T-helper 2 cell treated with Interferon-gamma antibody and Interleukin-4, amounts not matched to agents 100 ng/mL and 5 ng/mL, for 36 hours (primary cell): ENCODE measurements at regions not wholly inside any gene's neighbourhood (a gene's known extent, or its start where the extent isn't known, plus 50 kb on each side); places are given as distances from the start of the nearest gene placed in this dataset.

Experiments used
- intact Hi-C: fragments of 100-400 bp; cut with micrococcal nuclease; formaldehyde crosslinking; loops from one replicate; pipeline ENCODE4 v1.15.1; 2023

DNA sequence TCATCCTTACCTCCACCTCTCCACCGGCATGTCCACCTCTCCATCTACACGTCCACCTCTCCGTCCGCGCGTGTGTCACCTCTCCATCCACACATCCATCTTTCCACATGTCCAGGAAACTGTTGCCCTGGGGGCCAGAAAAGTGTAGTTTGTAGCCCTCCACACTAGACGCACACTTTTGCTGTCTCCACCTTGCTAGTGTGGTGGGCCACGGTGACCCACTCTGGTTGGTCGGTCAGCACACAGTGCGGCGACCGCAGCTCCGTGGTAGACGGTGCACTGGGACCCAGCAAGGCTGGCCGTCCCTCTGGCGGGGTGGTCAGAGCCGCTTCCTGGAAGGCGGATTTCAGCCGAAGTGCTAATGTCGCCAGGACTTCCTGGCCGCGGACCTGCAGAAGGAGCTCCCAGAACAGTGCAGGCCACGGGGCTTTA is 268.6 kb downstream of the DLL1 start:
- intact Hi-C loops: no loop called here

DNA sequence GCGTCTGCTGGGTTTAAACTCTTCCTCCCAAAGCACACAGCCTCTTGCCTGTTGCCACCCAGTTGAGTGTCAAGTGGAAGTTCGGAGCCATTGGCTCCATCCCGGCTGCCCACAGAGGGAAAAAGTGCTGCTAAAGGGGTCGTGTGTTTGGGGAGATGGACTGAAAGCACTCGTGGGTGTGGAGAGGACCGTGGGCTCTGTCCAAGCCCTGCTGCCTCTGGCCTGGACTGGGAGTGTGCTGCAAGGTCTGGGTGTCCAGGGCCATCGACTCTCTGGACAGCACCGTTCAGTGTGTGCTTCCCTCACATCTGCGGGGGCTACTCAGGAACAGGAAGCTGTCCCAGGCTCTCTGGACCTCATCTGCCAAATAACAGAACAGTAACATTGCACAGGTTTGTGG is 269.3 kb downstream of the DLL1 start:
- intact Hi-C loops: no loop called here

DNA sequence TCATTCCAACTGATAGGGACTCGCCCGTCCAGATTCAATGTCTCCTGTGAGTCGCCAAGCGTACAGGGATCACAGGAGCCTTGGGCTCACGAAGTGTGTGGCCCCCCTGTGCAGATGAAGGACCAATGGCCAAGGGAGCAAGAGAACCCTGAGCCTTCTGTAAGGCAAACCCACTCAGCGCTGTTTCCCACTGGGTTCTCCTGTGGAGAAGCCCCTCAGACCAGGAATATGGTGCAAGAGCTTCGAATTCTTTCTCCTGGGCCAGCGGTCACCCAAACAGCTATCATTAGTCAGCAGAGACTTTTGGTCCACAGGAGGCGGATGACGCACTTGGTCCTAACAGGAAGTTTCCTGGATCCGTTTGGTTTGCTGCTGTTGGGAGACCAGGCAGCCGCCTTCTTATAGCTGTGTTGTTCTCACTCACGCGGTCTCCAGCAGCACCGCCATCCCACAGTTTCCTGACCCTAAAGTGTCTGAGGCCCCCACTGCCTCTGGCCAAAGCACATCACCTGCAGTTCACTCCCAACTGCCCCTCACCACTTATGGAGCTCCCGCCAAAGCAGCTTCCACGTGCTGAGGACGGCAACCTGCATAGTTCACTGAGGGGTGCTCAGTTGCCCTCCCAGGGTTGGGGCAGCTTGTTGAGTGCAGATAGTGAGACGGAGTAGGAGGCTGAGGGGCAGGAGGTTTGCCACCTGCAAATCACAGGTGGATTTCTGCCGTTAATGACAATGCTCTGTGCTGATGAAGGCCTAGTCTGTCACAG is 268.6 kb downstream of the ERMARD start:
- intact Hi-C loops: no loop called here

DNA sequence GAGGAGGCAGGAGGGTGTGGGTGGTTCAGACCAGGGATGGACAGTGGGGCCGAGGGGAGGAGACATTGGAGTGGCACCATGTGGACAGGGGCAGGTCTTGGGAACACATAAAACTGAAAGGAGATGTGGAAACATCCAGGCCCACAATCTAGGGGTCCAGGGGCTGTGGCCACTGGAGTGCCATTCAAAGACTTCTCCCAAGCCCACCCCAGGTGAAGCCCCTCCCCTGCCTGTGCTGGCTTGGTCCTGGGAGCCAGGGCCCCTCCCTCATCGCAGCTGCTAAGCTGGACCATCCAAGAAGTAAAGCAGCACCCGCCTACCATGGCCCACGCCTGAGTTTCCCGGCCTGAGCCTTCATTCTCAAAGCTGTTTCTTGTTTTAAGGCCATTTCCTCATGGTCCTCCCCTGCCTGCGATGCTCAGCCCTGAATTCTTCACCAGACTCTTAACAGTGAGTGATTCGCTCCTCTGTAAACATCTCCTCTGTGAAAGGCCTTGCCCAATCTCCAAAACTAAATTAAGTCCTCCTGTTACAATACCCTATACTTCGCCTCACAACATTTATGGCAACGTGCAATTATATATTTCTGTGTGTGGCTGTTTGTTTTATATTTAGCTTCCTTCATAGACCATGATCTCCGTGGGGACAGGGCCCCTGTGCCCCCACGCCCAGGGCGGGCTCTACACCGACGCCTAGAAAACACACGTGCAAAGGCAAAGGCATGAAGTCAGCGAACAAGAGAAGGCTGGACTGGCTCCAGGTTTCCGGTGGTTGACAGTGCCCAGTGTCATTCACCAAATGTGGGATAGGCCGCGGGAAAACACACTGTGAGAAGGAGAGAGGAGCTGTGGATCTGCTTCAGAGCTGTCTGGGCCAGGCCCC is 267.8 kb downstream of the ERMARD start:
- intact Hi-C loops: no loop called here

DNA sequence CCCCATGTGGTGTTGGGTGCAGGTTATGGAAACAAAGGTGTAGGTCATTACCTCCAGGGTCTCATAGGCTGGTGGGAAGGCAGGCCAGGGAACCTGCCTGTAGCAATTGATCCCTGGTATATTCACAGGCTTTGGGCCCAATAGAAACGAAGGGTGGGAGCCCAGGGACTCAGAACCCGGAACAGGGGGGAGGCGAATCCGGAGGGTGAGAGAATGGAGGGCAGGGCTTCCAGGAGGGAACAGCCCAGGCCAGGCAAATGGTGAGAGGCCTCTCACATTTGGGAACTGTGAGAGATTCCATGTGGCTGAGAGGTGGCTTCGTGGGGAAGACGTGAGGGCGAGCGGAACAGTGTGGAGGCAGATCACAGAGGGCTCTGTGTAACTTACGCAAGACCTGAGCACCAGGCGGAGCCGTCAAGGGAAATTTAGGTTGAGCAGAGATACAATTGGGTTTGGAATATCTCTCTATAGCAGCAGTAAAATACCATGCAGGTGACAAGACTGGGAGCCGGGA is 267.1 kb downstream of the ERMARD start:
- intact Hi-C loops: no loop called here

DNA sequence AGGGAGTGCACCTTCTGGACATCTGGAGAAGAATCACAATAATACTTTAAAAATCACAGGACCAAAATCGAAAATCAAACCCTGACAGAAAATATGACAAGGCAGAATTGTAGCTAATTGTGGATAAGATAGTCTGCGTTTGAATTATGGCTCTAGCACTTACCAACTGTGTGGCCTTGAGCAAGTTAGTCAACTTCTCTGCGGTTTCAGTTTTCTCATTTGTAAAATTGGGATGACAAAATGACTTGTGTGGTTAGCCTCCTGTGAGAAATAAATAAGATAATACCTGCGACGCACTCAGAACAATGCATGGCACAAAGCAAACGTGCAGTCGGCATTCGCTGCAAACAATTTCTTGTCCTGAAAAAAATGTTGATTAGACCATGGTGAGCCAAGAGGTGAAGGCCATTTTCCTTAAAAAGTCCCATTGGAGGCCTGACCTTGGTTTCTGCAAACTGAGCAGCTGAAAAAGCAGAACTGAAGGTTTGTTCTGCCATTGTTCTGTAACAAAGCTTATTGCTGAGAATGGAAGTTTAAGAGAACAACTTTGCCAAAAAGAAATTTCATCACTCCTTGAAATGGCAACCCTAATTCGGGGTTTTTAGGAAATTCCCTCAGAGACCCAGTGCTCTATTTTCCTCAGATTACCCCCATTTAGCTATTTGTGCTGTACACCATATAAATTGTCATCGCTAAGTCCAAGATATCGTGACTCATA is 266.3 kb downstream of the ERMARD start:
- intact Hi-C loops: no loop called here

DNA sequence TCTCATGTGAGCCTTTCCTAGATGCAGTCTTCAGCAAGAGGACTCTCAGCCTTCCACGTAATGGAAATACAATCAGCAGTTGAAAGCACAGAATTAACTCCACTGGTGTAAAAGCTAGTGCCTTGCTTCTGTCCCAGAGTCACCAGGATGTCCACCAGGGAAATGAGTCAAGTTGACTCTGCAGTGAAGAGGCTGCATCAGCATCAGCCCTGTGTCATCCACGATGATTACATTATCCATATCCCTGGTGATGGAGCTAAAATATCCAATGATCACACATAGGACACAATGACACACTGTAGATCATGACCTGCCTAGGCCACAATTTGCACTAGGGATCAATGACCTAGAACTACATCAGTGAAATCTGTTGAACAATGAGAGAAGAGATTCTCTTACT is 262.4 kb downstream of the ERMARD start:
- intact Hi-C loops: no loop called here

DNA sequence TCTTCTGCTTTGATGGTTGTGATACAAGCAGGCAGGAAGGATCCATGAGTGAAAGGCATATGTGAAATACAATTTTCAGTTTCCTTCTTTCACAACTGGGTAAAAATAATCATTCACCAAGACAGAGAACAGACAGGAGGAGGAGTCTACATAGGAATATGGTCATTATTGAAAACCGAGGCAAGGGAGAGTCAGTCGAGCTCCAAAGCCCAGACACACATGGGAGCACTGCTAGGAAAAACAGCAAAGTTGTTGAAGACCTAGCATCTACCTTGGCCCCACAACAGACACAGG is 260.6 kb downstream of the ERMARD start:
- intact Hi-C loops: no loop called here

DNA sequence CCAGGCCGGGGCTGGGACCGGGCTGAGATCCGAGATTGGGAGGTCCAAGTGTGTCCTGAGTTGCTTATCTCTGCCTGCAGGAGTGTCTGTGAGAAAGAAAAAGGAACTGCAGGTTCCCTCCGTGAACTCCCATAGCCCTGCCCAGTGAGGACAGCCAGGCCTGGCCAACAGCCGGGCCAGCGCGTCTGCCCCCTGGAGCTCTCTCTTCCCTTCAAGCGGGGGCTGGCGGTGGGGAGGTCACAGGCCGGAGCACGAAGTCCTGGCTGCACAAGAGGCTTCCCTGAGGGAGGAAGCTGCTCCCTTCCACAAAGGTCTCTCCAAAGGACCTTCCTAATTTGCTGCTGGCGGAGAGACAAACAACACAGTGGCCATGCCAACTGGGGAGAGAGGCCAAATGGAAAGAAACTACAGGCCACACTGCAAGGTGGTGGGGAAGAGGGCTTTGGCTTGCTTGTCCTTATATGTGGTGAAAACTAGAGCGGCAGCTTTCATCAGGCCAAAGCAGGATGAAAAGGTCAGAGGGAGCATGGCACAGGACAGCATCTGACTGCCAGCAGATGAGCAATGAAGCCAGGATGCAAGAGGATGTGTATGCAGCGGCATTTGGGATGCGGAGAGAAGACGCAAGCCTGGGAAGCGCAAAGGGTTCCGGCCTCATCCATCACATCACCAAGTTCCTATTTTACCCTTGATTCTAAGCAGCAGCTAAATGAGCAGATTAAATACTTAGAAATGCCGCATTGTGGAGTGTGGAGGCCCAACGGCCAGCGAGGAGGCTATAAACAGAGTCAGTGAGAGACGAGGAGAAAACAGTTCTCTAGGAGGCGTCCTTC is 260.0 kb downstream of the ERMARD start:
- intact Hi-C loops: no loop called here

DNA sequence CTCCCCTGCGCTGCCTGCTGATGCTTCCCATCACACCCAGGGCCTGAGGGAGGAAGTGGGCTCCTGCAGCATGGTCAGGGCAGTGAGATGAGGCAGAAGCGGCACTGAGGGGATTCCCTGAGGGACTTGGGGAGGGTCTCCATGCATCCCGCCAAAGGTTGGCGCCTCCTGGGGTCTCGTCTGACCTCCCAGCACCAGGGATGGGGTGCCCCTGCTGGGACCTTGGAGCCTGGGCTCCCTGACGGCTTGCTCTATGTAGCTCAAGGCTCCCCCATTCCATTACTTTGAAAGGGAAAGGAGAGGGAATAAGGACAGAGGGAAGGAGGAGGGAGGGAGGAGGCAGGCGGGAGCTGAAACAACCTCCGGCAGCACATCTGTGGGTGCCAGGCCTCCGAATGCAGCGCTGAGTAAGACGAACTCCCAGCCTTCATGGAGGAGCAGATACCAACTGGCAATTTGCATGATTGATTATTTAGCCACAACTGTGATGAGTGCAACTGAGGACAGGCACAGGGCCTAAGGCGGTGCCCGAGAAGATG is 259.3 kb downstream of the ERMARD start:
- intact Hi-C loops: no loop called here

DNA sequence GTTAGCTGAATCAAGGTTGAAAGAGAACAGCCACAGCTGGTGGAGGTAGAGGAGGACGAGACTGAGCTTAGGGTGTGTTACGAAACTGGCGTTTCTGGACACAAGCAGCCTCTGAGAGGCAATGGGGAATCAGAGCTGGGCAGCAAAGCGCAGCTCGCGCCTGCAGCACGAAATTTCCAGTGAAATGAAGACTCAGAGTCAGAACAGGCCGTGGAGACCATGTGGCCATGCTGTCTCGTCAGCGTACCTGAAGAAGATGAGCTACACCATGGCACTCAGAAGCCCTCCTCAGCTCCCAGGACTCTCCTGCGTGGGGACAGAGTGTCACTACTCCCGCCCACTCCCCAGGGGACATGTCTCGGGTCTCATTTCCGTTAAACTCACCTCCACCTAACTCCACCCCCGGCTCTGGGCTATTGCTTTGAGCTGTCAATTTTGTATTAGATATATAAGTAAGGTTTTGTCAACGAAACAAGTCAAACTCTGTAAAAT is 256.9 kb downstream of the ERMARD start:
- intact Hi-C loops: no loop called here

DNA sequence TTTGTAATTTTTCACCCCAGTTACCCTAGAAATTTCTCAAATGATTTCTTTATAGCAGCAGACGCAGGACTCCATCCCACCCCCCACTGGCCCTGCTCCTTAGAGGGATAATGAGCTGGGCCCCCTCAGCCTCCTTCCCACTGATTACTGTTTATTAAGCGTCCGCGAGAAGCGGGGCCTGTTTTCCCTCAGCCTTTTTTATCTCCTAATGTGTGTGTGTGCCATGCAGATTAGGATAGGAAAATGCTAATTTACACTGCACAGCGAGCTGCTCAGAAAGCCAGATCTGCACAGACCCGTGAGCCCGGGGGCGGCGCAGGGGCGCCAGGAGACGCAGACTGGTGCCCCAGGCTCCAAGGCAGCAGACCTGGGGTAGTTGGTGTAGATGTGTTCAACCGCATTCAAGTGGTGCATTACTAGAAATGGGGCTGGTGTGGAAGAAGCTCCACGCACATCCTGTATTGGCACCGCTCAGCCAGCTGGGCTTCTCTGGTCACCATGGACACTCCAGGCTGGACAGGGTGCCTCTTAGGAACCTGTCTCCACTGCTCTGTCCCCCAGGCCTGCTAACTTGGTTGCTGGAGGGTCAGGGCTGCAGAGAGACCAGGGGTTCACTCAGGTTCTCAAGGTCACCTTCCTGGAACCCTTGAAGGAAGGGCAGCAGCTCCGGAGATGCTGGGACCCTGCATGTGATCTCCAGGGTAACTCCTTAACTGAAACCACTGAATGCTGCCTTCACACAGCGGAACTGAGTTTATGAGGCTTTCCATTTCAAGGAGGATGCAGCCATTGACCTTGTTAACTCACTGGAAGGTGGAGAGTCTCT is 256.3 kb downstream of the ERMARD start:
- intact Hi-C loops: no loop called here

DNA sequence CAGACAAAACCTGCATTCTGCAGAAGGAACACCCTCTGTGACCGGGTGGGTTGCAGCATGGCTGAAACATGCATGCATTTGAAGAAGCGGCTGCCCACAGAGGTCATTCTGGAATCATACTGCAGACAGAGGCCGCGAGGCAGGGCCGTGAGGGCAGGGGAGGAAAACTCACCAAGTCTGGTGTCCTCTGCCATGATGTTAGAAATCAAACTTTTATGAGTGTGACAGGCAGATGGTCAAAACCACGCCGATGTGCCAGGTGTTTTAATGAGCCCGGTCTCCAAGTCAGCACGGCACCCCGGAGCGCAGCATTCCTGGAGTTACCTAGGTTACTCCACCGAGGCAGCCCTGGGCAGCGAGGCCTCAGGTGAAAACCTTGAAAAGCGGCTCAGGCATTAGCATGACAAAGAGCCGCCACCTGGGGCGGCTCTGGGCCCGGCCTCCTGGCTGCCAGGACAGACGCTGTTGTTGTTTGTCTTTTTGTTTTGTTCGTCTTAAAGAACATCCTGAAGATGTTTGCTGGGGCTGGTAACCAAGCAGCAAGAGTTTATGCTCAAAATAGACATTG is 255.6 kb downstream of the ERMARD start:
- intact Hi-C loops: no loop called here

DNA sequence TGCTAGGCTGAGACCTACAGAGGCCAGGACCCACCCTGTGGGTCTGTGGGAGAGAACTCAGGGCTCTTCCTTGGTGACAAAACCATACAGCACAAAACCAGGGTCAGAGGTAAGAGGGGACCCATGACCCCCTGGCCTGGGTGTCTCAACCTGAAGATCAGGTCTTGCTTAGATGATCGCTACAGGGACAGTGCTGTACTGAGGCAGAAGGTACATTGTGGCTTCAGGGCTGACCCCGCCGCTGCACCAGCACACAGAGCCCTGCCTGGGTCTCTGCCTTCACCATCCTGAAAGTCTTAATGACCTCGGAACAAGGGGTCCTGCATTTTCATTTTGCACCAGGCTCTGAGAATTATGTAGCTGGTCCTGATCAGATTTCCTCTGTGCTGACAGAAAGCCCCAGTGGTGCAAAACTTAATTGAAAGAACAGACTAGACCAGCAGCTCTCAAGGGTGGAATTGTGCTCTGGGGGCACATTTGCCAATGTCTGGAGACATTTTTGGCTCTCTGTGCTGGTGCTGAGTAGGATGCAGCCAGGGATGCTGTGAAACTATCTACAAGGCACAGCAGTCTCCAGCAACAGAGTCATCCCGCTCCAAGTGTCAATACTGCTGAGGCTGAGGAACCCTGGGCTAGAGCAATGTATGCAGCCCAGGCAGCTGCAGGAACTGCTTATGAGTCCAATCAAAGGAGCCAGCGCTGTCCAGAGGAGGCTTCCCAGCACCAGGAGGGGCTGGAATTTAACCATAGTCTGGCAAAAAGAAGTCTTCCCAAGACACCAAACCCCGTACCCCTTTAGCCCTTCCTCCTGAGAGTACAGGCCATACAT is 254.9 kb downstream of the ERMARD start:
- intact Hi-C loops: no loop called here

DNA sequence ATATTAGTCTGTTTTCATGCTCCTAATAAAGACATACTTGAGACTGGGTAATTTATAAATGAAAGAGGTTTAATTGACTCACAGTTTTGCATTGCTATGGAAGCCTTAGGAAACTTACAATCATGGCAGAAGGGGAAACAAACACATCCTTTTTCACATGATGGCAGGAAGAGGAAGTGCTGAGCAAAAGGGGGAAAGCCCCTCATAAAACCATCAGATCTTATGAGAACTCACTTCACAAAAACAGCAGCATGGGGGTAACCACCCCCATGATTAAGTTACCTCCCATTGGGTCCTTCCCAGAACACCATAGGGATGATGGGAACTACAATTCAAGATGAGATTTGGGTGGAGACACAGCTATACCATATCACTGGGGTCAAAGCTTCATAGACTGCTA is 254.2 kb downstream of the ERMARD start:
- intact Hi-C loops: no loop called here

DNA sequence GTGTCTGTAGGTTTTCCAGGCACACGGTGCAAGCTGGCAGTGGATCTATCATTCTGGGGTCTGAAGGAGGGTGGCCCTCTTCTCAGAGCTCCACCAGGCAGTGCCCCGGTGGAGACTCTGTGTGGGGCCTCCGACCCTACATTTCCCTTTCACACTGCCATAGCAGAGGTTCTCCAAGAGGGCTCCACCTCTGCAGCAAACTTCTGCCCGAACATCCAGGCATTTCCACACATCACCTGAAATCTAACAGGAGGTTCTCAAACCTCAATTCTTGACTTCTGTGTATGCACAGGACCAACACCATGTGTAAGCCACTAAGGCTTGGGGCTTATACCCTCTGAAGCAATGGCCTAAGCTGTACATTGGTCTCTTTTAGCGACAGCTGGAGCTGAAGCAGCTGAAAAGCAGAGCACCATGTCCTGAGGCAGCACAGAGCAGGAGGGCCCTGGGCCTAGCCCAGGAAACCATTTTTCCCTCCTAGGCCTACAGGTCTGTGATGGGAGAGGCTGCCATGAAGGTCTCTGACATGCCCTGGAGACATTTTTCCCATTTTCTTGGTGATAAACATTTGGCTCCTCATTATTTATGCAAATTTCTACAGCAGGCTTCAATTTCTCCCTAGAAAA is 253.3 kb downstream of the ERMARD start:
- intact Hi-C loops: no loop called here

DNA sequence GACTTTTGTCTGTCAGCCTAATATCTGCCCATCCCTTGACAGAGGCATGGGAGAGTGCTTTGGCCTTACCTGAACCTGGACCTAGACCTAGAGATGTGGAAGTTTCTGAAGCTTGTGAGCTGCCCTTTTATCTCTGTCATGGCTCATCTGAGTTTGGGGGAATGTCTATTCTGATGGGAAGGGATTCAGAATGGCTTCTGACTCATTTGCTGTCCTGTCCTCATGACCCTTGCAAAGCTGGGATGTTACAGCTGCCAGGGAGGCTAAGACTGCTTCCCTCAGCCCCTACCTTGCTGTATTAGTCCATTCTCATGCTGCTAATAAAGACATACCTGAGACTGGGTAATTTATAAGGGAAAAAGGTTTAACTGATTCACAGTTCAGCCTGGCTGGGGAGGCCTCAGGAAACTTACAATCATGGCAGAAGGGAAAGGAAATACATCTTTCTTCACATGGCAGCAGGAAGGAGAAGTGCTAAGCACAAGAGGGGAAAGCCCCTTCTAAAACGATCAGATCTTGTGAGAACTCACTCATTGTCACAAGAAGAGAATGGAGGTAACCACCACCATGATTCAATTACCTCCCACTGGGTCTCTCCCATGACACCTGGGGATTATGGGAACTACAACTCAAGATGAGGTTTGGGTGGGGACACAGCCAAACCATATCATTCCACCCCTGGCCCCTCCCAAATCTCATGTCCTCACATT is 252.2 kb downstream of the ERMARD start:
- intact Hi-C loops: no loop called here
